ENCODE measurements at regions not wholly inside any gene's neighbourhood (a gene's known extent, or its start where the extent isn't known, plus 50 kb on each side); places are given as distances from the start of the nearest gene placed in this dataset.

DNA sequence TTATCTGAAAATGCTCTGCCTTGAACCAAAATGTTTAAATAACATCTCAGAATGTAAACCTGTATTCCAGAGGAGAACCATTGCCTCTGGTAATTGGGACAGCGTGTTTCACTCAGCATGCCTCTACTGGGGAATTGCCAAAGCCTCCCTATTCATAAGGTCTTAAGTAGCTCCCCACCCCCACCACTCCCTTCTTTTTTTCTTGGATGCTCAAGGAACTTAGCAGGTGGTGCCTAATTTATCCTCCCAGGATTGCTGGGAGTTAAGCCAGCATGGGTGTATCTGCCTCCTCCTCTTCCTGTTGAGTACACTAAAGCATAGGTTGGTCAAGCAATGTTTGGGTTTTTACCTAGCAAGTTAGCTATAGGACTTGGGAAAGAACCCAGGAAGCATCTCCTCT lies 220.2 kb downstream of the DMAC1 start:
- TF ChIP-seq, protein P1, sequence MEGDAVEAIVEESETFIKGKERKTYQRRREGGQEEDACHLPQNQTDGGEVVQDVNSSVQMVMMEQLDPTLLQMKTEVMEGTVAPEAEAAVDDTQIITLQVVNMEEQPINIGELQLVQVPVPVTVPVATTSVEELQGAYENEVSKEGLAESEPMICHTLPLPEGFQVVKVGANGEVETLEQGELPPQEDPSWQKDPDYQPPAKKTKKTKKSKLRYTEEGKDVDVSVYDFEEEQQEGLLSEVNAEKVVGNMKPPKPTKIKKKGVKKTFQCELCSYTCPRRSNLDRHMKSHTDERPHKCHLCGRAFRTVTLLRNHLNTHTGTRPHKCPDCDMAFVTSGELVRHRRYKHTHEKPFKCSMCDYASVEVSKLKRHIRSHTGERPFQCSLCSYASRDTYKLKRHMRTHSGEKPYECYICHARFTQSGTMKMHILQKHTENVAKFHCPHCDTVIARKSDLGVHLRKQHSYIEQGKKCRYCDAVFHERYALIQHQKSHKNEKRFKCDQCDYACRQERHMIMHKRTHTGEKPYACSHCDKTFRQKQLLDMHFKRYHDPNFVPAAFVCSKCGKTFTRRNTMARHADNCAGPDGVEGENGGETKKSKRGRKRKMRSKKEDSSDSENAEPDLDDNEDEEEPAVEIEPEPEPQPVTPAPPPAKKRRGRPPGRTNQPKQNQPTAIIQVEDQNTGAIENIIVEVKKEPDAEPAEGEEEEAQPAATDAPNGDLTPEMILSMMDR (IDR thresholded peaks at IDR 0.05), result no peak
- no peak for TF ChIP-seq POLR2A (IDR thresholded peaks at IDR 0.05)

Measured in heart left ventricle (tissue), 13 donors.